Upper lobe of right lung (tissue), 1 donor: ENCODE measurements at regions not wholly inside any gene's neighbourhood (a gene's known extent, or its start where the extent isn't known, plus 50 kb on each side); places are given as distances from the start of the nearest gene placed in this dataset.

Source experiments
- ATAC-seq: fragments of 200-7000 bp; cut with Tn5 transposase; one replicate; pipeline ENCODE4 v1.9.1; 2020; ENCODE audit warnings: mild to moderate bottlenecking, moderate library complexity
- DNase-seq: peaks from one replicate; pipeline ENCODE4 v3.0.0-alpha.2; 2020
- H3K27ac ChIP-seq: fragments of 200-600 bp; one replicate; pipeline ENCODE4 v1.8.0; 2022
- H3K27me3 ChIP-seq: fragments of 200-600 bp; one replicate; pipeline ENCODE4 v1.8.0; 2022; ENCODE audit warnings: mild to moderate bottlenecking
- H3K36me3 ChIP-seq: fragments of 200-600 bp; one replicate; pipeline ENCODE4 v1.8.0; 2022
- H3K4me1 ChIP-seq: fragments of 200-600 bp; one replicate; pipeline ENCODE4 v1.8.0; 2022
- H3K4me3 ChIP-seq: fragments of 200-600 bp; one replicate; pipeline ENCODE4 v1.8.0; 2022; ENCODE audit warnings: mild to moderate bottlenecking
- H3K9me3 ChIP-seq: fragments of 200-600 bp; one replicate; pipeline ENCODE4 v1.8.0; 2022
- intact Hi-C: fragments of 100-400 bp; cut with DNase I; formaldehyde crosslinking; loops from one replicate; pipeline ENCODE4 v1.11.0; 2022
- TF ChIP-seq, protein P1 (sequence below): fragments of 200-600 bp; IDR thresholded peaks from one replicate; pipeline ENCODE4 v1.8.0; 2022; ENCODE audit warnings: antibody characterized with exemption
- donor health status: DM: no; HTN: yes; CAD: no; lungs with severe emphysema.

DNA sequence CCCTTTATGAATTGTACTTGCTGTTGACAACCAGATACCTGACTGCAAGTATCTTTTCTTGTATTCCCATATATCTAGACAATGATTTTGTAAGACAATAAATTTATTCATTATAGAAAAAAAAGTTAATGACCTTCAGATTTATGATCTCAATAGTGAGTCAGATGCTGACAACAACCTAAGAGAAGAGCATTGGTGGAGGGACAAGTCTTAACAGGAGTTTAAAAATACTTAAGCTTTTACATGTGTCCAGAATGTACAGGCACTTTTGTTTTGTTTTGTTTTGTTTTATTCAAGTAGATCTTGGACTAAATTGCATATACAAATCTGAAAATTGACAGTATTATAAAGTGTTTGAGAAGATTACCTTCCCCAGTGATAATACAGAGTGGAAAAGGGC, 1544.6 kb upstream of the B3GALT2 start:
- Histone ChIP-seq H3K27ac (no peak overlapping the region), H3K27me3 (no peaks in the 10 kb centered on the region), H3K36me3 (no peaks in the 10 kb centered on the region), H3K4me1 (no peaks in the 10 kb centered on the region), H3K9me3 (no peaks in the 10 kb centered on the region), H3K4me3 (no peak overlapping the region)
- TF ChIP-seq, protein P1, sequence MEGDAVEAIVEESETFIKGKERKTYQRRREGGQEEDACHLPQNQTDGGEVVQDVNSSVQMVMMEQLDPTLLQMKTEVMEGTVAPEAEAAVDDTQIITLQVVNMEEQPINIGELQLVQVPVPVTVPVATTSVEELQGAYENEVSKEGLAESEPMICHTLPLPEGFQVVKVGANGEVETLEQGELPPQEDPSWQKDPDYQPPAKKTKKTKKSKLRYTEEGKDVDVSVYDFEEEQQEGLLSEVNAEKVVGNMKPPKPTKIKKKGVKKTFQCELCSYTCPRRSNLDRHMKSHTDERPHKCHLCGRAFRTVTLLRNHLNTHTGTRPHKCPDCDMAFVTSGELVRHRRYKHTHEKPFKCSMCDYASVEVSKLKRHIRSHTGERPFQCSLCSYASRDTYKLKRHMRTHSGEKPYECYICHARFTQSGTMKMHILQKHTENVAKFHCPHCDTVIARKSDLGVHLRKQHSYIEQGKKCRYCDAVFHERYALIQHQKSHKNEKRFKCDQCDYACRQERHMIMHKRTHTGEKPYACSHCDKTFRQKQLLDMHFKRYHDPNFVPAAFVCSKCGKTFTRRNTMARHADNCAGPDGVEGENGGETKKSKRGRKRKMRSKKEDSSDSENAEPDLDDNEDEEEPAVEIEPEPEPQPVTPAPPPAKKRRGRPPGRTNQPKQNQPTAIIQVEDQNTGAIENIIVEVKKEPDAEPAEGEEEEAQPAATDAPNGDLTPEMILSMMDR: no peak
- no peak for ATAC-seq
- intact Hi-C loops: no loop called here
- DNase-seq: no peak

DNA sequence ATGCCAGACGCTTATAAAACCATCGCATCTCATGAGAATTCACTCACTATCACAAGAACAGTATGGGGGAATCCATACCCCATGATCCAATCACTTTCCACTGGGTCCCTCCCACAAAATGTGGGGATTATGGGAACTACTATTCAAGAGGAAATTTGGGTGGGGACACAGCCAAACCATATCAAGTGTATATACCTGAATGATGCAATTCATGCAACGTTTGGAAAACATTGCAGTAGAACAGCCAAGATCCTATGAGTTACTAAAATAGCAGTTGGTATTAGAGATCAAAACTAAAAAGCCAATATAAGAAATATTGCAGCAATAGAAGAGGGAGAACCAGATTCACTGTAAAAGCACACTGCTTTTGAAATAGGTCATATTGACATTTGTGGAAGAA, 1543.9 kb upstream of the B3GALT2 start:
- H3K36me3 ChIP-seq: no peaks in the 10 kb centered on the region
- intact Hi-C loops: no loop called here
- no peaks in the 10 kb centered on the region for H3K27me3 ChIP-seq
- H3K4me1 ChIP-seq: no peaks in the 10 kb centered on the region
- no peak for ATAC-seq
- DNase-seq: no peak
- TF ChIP-seq, protein P1: no peak
- H3K9me3 ChIP-seq: no peaks in the 10 kb centered on the region
- no peak overlapping the region for H3K4me3 ChIP-seq
- no peak overlapping the region for H3K27ac ChIP-seq

DNA sequence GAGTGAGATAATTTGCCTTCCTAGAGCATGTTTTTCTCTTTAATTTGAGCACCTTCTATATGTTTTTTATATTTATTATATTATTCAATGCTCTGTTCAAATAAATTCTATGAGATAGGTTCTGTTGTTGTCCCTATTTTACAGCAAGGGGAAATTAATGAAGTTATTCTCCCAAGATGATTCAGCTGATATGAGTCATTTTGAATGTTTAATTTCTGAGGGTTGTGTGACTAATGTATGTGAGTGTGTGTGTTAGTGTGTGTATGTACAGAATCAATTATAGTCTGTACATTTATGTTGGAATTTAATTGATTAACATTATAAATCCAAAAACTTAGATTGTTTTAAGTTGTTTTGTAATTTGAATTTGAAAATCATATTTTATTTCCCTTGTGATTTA, 1536.7 kb upstream of the B3GALT2 start:
- ATAC-seq (no peak), DNase-seq (no peak)
- intact Hi-C loops: no loop called here
- Histone ChIP-seq H3K36me3 (no peaks in the 10 kb centered on the region), H3K4me3 (no peak overlapping the region), H3K27me3 (no peaks in the 10 kb centered on the region), H3K27ac (no peak overlapping the region), H3K9me3 (no peaks in the 10 kb centered on the region), H3K4me1 (no peaks in the 10 kb centered on the region)
- TF ChIP-seq, protein P1: no peak

DNA sequence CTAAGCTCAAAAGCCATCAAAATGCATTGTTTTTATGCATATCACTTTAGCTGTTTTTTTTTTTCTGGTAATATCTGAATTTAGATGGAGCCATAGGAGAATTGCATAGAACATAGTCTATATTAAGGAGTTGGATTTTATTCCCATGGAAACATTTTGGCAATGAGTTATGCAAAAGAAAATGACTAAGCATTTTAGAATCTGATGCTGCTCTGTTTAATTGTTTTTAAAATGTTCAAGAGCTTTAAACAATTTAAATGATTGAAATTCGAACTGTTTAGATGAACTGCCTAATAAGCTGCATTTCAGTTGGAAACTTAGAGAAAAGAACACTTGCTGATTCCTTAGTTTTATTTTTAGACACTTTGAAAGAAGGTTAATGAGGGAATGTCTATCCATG, 1531.5 kb upstream of the B3GALT2 start:
- intact Hi-C loops: no loop called here
- ATAC-seq (no peak), DNase-seq (no peak)
- Histone ChIP-seq H3K27me3 (no peaks in the 10 kb centered on the region), H3K4me1 (no peaks in the 10 kb centered on the region), H3K9me3 (no peaks in the 10 kb centered on the region), H3K27ac (no peak overlapping the region), H3K4me3 (no peak overlapping the region), H3K36me3 (no peaks in the 10 kb centered on the region)
- TF ChIP-seq, protein P1: no peak

DNA sequence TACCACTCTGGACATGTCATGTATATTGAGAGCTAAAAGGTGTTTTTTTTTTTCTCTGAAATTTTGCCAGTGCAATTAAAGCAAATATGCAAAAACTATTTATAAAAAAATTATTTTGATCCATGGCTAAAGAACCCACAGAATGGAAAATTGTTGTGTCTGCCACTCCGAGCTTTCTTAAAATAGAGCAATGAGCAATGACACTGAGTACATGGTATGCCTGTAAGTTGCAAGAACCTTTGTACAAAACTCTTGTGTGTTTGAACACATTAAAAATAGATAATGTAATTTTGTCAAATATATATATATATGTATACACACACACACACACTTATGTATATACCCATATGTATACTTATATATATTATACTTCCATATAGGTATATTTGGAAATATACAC, 1530.9 kb upstream of the B3GALT2 start:
- H3K27me3 ChIP-seq: no peaks in the 10 kb centered on the region

DNA sequence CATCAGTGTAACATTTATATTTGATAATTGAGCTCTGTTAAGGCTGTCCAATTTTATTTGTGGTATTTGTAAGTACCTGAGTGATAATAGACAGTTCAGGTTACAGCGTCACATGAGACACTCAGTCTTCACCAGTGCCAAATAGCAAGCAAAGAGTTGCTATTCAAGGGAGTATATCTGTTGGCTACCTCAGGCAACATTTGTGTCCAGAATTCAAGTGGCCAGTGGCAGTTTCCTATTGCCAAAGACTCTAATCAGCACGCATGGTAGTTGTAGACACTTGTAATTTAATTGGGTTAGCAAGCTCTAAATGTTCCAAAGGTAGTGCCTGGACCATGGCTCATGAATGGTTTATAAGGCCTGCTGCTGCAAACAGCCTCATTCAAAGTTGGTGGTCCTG, 1524.3 kb upstream of the B3GALT2 start:
- Histone ChIP-seq H3K4me3 (no peak overlapping the region), H3K9me3 (no peaks in the 10 kb centered on the region), H3K27ac (no peak overlapping the region), H3K4me1 (no peaks in the 10 kb centered on the region), H3K27me3 (no peaks in the 10 kb centered on the region), H3K36me3 (no peaks in the 10 kb centered on the region)
- intact Hi-C loops: no loop called here
- DNase-seq (no peak), ATAC-seq (no peak)
- TF ChIP-seq, protein P1: no peak

More for the DNA sequence above, 1530.9 kb upstream of the B3GALT2 start:
- intact Hi-C loops: no loop called here
- DNase-seq (no peak), ATAC-seq (no peak)
- Histone ChIP-seq H3K36me3 (no peaks in the 10 kb centered on the region), H3K4me3 (no peak overlapping the region), H3K9me3 (no peaks in the 10 kb centered on the region), H3K4me1 (no peaks in the 10 kb centered on the region), H3K27ac (no peak overlapping the region)
- TF ChIP-seq, protein P1: no peak
